HUES48 (cell line): ENCODE measurements at regions not wholly inside any gene's neighbourhood (a gene's known extent, or its start where the extent isn't known, plus 50 kb on each side); places are given as distances from the start of the nearest gene placed in this dataset.
"Not testable (repeated sequence)": the region's sequence is repeated elsewhere in the genome, so short reads cannot be mapped to it uniquely, and the experiment has no call there.

Experiments
- H3K27ac ChIP-seq: one replicate; pipeline ENCODE4 v1.7.0; 2013; ENCODE audit warnings: low read depth, low read length, inconsistent platforms
- H3K27me3 ChIP-seq: 2 replicates; pipeline ENCODE4 v1.6.1; 2013; ENCODE audit warnings: mild to moderate bottlenecking, low read length; ENCODE audit not compliant: control insufficient read depth, insufficient read depth
- H3K36me3 ChIP-seq: 2 replicates; pipeline ENCODE4 v1.6.1; 2013; ENCODE audit warnings: low read length; ENCODE audit not compliant: control insufficient read depth, insufficient read depth
- H3K4me1 ChIP-seq: 2 replicates; pipeline ENCODE4 v1.6.1; 2013; ENCODE audit warnings: mild to moderate bottlenecking, low read length; ENCODE audit not compliant: control insufficient read depth, insufficient read depth
- H3K4me3 ChIP-seq: 2 replicates; pipeline ENCODE4 v1.5.1; 2013; ENCODE audit warnings: mild to moderate bottlenecking, low read depth, low read length
- H3K9ac ChIP-seq: 2 replicates; pipeline ENCODE4 v1.6.1; 2013; ENCODE audit warnings: mild to moderate bottlenecking, low read depth, low read length, moderate library complexity
- H3K9me3 ChIP-seq: 2 replicates; pipeline ENCODE4 v1.6.1; 2013; ENCODE audit warnings: low read length; ENCODE audit not compliant: control insufficient read depth, insufficient read depth

DNA sequence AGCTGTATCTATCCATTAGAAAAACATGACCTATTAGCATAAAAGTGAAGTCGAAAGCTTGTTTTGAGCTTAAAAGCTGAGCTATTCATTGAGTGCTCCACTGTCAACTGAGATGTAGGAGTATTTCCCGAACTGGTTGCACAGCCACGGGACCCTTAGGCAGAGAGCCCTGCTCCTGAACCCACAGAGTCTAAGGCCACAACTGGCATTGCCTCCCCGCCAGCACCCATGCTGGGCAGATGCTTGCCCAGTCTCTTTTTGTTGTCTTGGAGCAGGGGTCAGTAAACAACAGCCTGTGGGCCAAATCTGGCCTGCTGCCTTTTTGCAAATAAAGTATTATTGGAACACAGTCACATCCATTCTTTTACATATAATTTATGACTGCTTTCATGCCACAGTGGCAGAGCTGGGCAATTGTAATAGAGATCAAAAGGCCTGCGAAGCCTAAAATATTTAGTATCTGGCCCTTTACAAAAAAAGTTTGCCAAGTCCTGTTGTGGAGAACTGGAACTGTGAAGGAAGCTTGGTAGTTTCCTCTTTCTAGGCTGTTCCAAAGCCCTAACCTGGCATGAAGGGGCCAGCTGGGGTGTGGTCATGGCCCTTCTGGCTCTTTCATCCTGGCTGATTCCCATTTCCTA lies 58.4 kb upstream of the WAPL start:
- no peak overlapping the region for H3K27ac ChIP-seq

DNA sequence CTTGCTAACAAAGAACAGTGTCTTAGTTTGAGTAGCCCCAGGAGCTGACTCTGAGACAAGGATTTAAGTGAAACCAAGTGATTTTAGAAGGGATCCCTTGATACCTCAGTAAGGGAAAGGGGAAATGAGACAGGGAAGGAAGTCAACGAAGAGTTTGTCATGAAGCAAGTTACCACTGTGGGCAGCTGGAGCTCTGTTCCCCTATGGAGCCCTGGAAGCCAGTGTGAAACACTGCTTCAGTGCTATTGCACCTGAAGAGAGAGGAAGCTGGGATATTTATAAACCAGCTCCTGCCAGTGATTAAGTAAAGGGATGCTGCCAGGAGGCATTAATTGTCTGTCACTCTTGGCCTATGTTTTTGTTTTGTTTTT lies 58.9 kb upstream of the WAPL start:
- Histone ChIP-seq H3K27me3 (no peaks in the 10 kb centered on the region), H3K27ac (no peak overlapping the region), H3K36me3 (no peaks in the 10 kb centered on the region), H3K9me3 (no peaks in the 10 kb centered on the region), H3K4me3 (no peak overlapping the region), H3K9ac (no peak overlapping the region), H3K4me1 (no peaks in the 10 kb centered on the region; the same call in 1 of the 2 replicates)

More for the DNA sequence above, 58.4 kb upstream of the WAPL start:
- Histone ChIP-seq H3K4me1 (no peaks in the 10 kb centered on the region), H3K9me3 (no peaks in the 10 kb centered on the region), H3K36me3 (no peaks in the 10 kb centered on the region), H3K27me3 (no peaks in the 10 kb centered on the region), H3K9ac (no peak overlapping the region), H3K4me3 (no peak overlapping the region)

DNA sequence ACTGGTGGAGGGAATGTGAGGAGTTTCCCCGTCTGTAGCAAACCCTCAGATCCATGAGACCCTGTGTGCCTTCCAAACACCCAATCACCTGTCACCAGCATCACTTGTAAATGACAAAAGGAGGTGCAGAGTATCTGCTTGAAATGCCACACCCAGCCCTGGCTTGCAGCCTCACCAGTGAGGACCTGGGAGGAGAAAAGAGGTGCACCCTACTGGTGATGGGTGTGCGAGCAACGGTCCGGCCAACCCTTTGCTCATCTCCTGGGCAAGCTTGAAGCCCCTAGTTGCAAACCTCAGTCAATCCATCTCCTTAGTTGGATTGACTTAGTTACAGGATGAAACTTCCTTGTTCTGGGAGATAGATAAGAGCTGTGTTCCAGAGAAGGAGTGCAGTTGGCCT lies 62.4 kb upstream of the WAPL start:
- Histone ChIP-seq H3K9ac (no peak overlapping the region), H3K36me3 (no peaks in the 10 kb centered on the region), H3K4me1 (no peaks in the 10 kb centered on the region; the same call in 1 of the 2 replicates), H3K9me3 (no peaks in the 10 kb centered on the region), H3K27me3 (no peaks in the 10 kb centered on the region), H3K4me3 (no peak overlapping the region), H3K27ac (no peak overlapping the region)

- Histone ChIP-seq H3K9ac (no peak overlapping the region), H3K36me3 (no peaks in the 10 kb centered on the region), H3K4me3 (no peak overlapping the region), H3K4me1 (no peaks in the 10 kb centered on the region; the same call in 1 of the 2 replicates), H3K27ac (no peak overlapping the region), H3K9me3 (no peaks in the 10 kb centered on the region), H3K27me3 (no peaks in the 10 kb centered on the region)
Measured at GRCh38 chr10:86585037-86585929, 63.7 kb upstream of the WAPL start.

- H3K27ac ChIP-seq = no peak overlapping the region
- H3K36me3 ChIP-seq = no peaks in the 10 kb centered on the region
Measured at GRCh38 chr10:86586516-86586915, 64.9 kb upstream of the WAPL start.

GRCh38 chr10:86588781-86589180 lies 65.6 kb upstream of the OPN4 start:
- H3K4me1 ChIP-seq, H3K27me3 ChIP-seq, H3K36me3 ChIP-seq, H3K9ac ChIP-seq, H3K9me3 ChIP-seq, H3K27ac ChIP-seq, H3K4me3 ChIP-seq: not testable (repeated sequence)

More at GRCh38 chr10:86586516-86586915, 64.9 kb upstream of the WAPL start:
- Histone ChIP-seq H3K27me3 (no peaks in the 10 kb centered on the region), H3K9me3 (no peaks in the 10 kb centered on the region), H3K4me3 (no peak overlapping the region), H3K4me1 (no peaks in the 10 kb centered on the region; the same call in 1 of the 2 replicates), H3K9ac (no peak overlapping the region)

- no peaks in the 10 kb centered on the region for H3K36me3 ChIP-seq
- H3K9me3 ChIP-seq = no peaks in the 10 kb centered on the region
- no peaks in the 10 kb centered on the region for H3K4me1 ChIP-seq
- no peak overlapping the region for H3K9ac ChIP-seq
- H3K4me3 ChIP-seq = no peak overlapping the region
- no peak overlapping the region for H3K27ac ChIP-seq
- no peaks in the 10 kb centered on the region for H3K27me3 ChIP-seq
Measured at GRCh38 chr10:86591436-86591835, 62.9 kb upstream of the OPN4 start.

- H3K4me3 ChIP-seq = no peak overlapping the region
- H3K27me3 ChIP-seq = no peaks in the 10 kb centered on the region
- no peaks in the 10 kb centered on the region for H3K9me3 ChIP-seq
- H3K36me3 ChIP-seq = no peaks in the 10 kb centered on the region
- H3K27ac ChIP-seq = no peak overlapping the region
- H3K9ac ChIP-seq = no peak overlapping the region
- no peaks in the 10 kb centered on the region for H3K4me1 ChIP-seq
Measured at GRCh38 chr10:86592413-86592812, 61.9 kb upstream of the OPN4 start.

DNA sequence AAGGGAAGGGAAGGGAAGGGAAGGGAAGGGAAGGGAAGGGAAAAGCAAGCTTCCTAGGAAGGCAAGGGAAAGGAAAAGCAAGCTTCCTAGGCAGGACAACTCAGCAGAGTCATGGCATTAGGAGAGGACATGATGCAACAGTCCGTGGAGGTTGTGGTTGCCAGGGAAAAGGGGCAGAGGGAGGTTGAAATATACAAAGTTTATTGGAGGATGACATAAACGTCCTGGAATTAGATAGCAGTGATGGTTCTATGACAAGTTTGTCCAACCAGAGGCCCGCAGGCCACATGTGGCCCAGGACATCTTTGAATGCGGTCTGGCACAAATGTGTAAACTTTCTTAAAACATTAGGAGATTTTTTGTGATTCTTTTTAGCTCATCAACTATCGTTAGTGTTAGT lies 59.8 kb upstream of the OPN4 start:
- Histone ChIP-seq H3K4me3 (no peak overlapping the region), H3K9ac (no peak overlapping the region), H3K4me1 (0 out of 2 replicates have a peak, but pooled peaks cover 2% of the 10 kb centered on the region), H3K27me3 (no peaks in the 10 kb centered on the region), H3K36me3 (no peaks in the 10 kb centered on the region), H3K27ac (no peak overlapping the region), H3K9me3 (no peaks in the 10 kb centered on the region)

- H3K9ac ChIP-seq = no peak overlapping the region
- no peaks in the 10 kb centered on the region for H3K9me3 ChIP-seq
- H3K27me3 ChIP-seq = no peaks in the 10 kb centered on the region
- no peaks in the 10 kb centered on the region for H3K36me3 ChIP-seq
- no peak overlapping the region for H3K27ac ChIP-seq
- peaks cover 9% of the 10 kb centered on the region for H3K4me1 ChIP-seq
- H3K4me3 ChIP-seq = no peak overlapping the region
Measured at GRCh38 chr10:86595496-86595895, 58.9 kb upstream of the OPN4 start.

- H3K9ac ChIP-seq = no peak overlapping the region
- H3K4me1 ChIP-seq = peaks cover 11% of the 10 kb centered on the region
- H3K36me3 ChIP-seq = no peaks in the 10 kb centered on the region
- H3K27me3 ChIP-seq = no peaks in the 10 kb centered on the region
- H3K27ac ChIP-seq = no peak overlapping the region
- H3K9me3 ChIP-seq = no peaks in the 10 kb centered on the region
- no peak overlapping the region for H3K4me3 ChIP-seq
Measured at GRCh38 chr10:86596266-86596665, 58.1 kb upstream of the OPN4 start.
